ENCODE measurements at regions not wholly inside any gene's neighbourhood (a gene's known extent, or its start where the extent isn't known, plus 50 kb on each side); places are given as distances from the start of the nearest gene placed in this dataset.

DNA sequence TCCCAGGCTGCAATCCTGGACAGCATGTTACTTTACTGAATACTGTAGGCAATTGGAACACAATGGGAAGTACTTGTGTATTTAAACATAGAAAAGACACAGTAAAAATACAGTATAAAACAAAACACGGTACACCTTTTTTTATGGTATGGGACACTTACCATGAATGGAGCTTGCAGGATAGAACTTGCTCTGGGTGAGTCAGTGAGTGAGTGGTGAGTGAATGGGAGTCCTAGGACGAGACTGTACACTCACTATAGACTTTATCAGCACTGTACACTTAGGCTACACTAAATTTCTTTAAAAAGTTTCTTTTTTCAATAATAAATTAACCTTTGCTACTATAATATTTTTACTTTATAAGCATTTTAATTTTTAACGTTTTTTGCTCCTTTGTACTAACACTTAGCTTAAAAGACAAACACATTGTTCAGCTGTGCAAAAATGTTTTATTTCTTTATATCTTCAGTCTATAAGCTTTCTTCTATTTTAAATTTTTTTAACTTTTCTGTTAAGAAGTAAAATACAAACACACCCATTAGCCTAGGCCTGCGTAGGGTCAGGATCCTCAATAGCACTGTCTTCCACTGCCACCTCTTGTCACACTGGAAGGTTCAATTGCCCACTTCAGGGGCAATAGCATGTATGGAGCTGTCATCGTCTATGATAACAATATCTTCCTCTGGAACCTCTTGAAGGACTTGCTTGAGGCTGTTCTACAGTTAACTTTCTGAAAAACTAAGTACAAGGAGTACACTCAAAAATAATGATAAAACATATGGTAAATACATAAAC is 293.5 kb upstream of the FSTL5 start:
- no peak overlapping the region for H3K4me3 ChIP-seq (ENCODE audit: low read length)
- Mint-ChIP-seq H3K4me1 (no peaks in the 10 kb centered on the region), H3K27ac (no peak overlapping the region), H3K36me3 (ENCODE audit: low read depth) (no peaks in the 10 kb centered on the region), H3K9me3 (no peaks in the 10 kb centered on the region), H3K4me3 (no peak overlapping the region), H3K27me3 (ENCODE audit: insufficient read depth) (no peaks in the 10 kb centered on the region)
- no peak overlapping the region for H3K9ac ChIP-seq (ENCODE audit: extremely low read depth, low read length, poor library complexity, severe bottlenecking)
- peak; percentile 16 for TF ChIP-seq CTCF (conservative IDR thresholded peaks at IDR 0.05)
- H3K27ac ChIP-seq (ENCODE audit: low read depth, low read length), result no peak overlapping the region
- 89 to 100% methylated on average over 1 to 4 of the region's 5 CpGs for WGBS, 2 experiments (ENCODE audit: insufficient coverage in 1 of 2, insufficient read length in 1 of 2)
- no peaks in the 10 kb centered on the region for H3K36me3 ChIP-seq (ENCODE audit: control insufficient read depth, insufficient read depth, low read length)
- no peaks in the 10 kb centered on the region for H3K27me3 ChIP-seq (ENCODE audit: control insufficient read depth, insufficient read depth, low read length, poor library complexity, severe bottlenecking)
- H3K9me3 ChIP-seq (ENCODE audit: control insufficient read depth, low read length), result peaks cover 7% of the 10 kb centered on the region
- no peaks in the 10 kb centered on the region for H3K4me1 ChIP-seq (ENCODE audit: control insufficient read depth, insufficient read depth, low read length)
- DNase-seq, result no peak

- Histone ChIP-seq H3K27ac (ENCODE audit: low read depth, low read length) (no peak overlapping the region), H3K9ac (ENCODE audit: extremely low read depth, low read length, poor library complexity, severe bottlenecking) (no peak overlapping the region), H3K36me3 (ENCODE audit: control insufficient read depth, insufficient read depth, low read length) (no peaks in the 10 kb centered on the region), H3K4me3 (ENCODE audit: low read length) (no peak overlapping the region), H3K9me3 (ENCODE audit: control insufficient read depth, low read length) (peaks cover 7% of the 10 kb centered on the region), H3K4me1 (ENCODE audit: control insufficient read depth, insufficient read depth, low read length) (no peaks in the 10 kb centered on the region), H3K27me3 (ENCODE audit: control insufficient read depth, insufficient read depth, low read length, poor library complexity, severe bottlenecking) (no peaks in the 10 kb centered on the region)
- Mint-ChIP-seq H3K27me3 (ENCODE audit: insufficient read depth) (no peaks in the 10 kb centered on the region), H3K4me3 (no peak overlapping the region), H3K36me3 (ENCODE audit: low read depth) (no peaks in the 10 kb centered on the region), H3K9me3 (no peaks in the 10 kb centered on the region), H3K27ac (no peak overlapping the region), H3K4me1 (no peaks in the 10 kb centered on the region)
- TF ChIP-seq CTCF (conservative IDR thresholded peaks at IDR 0.05), result no peak
- DNase-seq, result no peak
- 60 to 94% methylated on average over 1 to 2 of the region's 3 CpGs for WGBS, 2 experiments (ENCODE audit: insufficient coverage in 1 of 2, insufficient read length in 1 of 2)
These were observed 292.3 kb upstream of the FSTL5 start for GRCh38 chr4:162456106-162456505.

GRCh38 chr4:162450531-162451035 is 286.8 kb upstream of the FSTL5 start:
- no peaks in the 10 kb centered on the region for H3K4me1 Mint-ChIP-seq
- no peak for TF ChIP-seq CTCF (conservative IDR thresholded peaks at IDR 0.05)

More at GRCh38 chr4:162450531-162451035, 286.8 kb upstream of the FSTL5 start:
- no peaks in the 10 kb centered on the region for H3K9me3 ChIP-seq (ENCODE audit: control insufficient read depth, low read length)
- no peaks in the 10 kb centered on the region for H3K36me3 ChIP-seq (ENCODE audit: control insufficient read depth, insufficient read depth, low read length)
- Mint-ChIP-seq H3K4me3 (no peak overlapping the region), H3K9me3 (no peaks in the 10 kb centered on the region), H3K36me3 (ENCODE audit: low read depth) (no peaks in the 10 kb centered on the region), H3K27ac (no peak overlapping the region), H3K27me3 (ENCODE audit: insufficient read depth) (no peaks in the 10 kb centered on the region)
- H3K9ac ChIP-seq (ENCODE audit: extremely low read depth, low read length, poor library complexity, severe bottlenecking), result no peak overlapping the region
- no peak overlapping the region for H3K4me3 ChIP-seq (ENCODE audit: low read length)
- no peak for DNase-seq
- no peaks in the 10 kb centered on the region for H3K4me1 ChIP-seq (ENCODE audit: control insufficient read depth, insufficient read depth, low read length)
- no peak overlapping the region for H3K27ac ChIP-seq (ENCODE audit: low read depth, low read length)
- H3K27me3 ChIP-seq (ENCODE audit: control insufficient read depth, insufficient read depth, low read length, poor library complexity, severe bottlenecking), result no peaks in the 10 kb centered on the region

Data from endodermal cell (in vitro differentiated cells).